ENCODE measurements at regions not wholly inside any gene's neighbourhood (a gene's known extent, or its start where the extent isn't known, plus 50 kb on each side); places are given as distances from the start of the nearest gene placed in this dataset.
"Not testable (repeated sequence)": the region's sequence is repeated elsewhere in the genome, so short reads cannot be mapped to it uniquely, and the experiment has no call there.

GRCh38 chr6:134663356-134663755 is 286.5 kb downstream of the ALDH8A1 start:
- no peak for TF ChIP-seq CTCF (IDR thresholded peaks at IDR 0.05)
- no peak for TF ChIP-seq POLR2A (IDR thresholded peaks at IDR 0.05)
- WGBS, 4 donors, result 85 to 95% (median 86%) methylated on average over 4 of the region's 4 CpGs
- DNase-seq (no peak), ATAC-seq (no peak)
- Histone ChIP-seq H3K27ac (no peak overlapping the region), H3K4me3 (no peak overlapping the region), H3K9me3 (no peaks in the 10 kb centered on the region), H3K4me1 (peaks cover 0 to 7% (median 0%) of the 10 kb centered on the region in 12 donors), H3K36me3 (no peaks in the 10 kb centered on the region), H3K27me3 (no peaks in the 10 kb centered on the region)
- intact Hi-C loops (cut with DNase I), result no loop called here

GRCh38 chr6:134662077-134662700 is 287.7 kb downstream of the ALDH8A1 start:
- Histone ChIP-seq H3K27ac (no peak overlapping the region), H3K9me3 (no peaks in the 10 kb centered on the region), H3K36me3 (no peaks in the 10 kb centered on the region), H3K4me3 (no peak overlapping the region), H3K4me1 (peaks cover 0 to 7% (median 0%) of the 10 kb centered on the region in 12 donors), H3K27me3 (no peaks in the 10 kb centered on the region)
- intact Hi-C loops (cut with DNase I), result no loop called here
- no peak for ATAC-seq
- no peak for TF ChIP-seq POLR2A (IDR thresholded peaks at IDR 0.05)
- no peak for TF ChIP-seq CTCF (IDR thresholded peaks at IDR 0.05)
- no peak for DNase-seq

GRCh38 chr6:134659885-134660284 is 290.0 kb downstream of the ALDH8A1 start:
- intact Hi-C loops (cut with DNase I); DNase-seq: not testable (repeated sequence)

GRCh38 chr6:134658596-134658995 is 291.3 kb downstream of the ALDH8A1 start:
- no peak for DNase-seq
- 84 to 87% (median 86%) methylated on average over 5 of the region's 5 CpGs for WGBS, 4 donors
- Histone ChIP-seq H3K27me3 (no peaks in the 10 kb centered on the region), H3K36me3 (no peaks in the 10 kb centered on the region), H3K27ac (no peak overlapping the region), H3K9me3 (no peaks in the 10 kb centered on the region), H3K4me1 (peaks cover 0 to 12% (median 0%) of the 10 kb centered on the region in 12 donors), H3K4me3 (no peak overlapping the region)
- TF ChIP-seq POLR2A (IDR thresholded peaks at IDR 0.05), result no peak
- no peak for TF ChIP-seq CTCF (IDR thresholded peaks at IDR 0.05)
- no peak for ATAC-seq
- intact Hi-C loops (cut with DNase I), result no loop called here

More at GRCh38 chr6:134659885-134660284, 290.0 kb downstream of the ALDH8A1 start:
- H3K27ac ChIP-seq, H3K27me3 ChIP-seq, ATAC-seq, H3K4me1 ChIP-seq, H3K4me3 ChIP-seq, H3K36me3 ChIP-seq, H3K9me3 ChIP-seq: not testable (repeated sequence)
- 90 to 99% (median 96%) methylated on average over 1 of the region's 1 CpG for WGBS, 4 donors

Measured in heart left ventricle (tissue), 16 donors.